ENCODE measurements at regions not wholly inside any gene's neighbourhood (a gene's known extent, or its start where the extent isn't known, plus 50 kb on each side); places are given as distances from the start of the nearest gene placed in this dataset.

DNA sequence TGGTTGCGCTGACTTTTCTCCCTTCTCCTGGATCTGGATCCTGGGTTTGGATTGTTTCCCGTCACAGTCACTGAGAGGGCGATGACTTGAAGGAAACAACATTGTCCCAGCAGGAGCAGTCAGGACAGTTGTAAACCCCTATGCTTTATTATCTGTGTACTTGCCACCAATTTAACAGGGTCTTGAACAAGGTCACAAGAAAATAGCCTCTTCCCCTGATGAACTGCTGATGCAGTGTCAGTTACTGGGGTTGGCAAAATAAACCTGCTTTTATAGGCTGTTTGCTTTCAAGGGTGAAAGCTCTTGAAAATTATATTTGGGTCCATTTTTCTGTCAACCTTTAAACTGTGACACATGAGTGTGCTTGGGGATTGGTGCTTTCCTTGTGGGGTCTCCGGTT, 238.9 kb downstream of the ACTR3B start:
- TF ChIP-seq, protein P1, sequence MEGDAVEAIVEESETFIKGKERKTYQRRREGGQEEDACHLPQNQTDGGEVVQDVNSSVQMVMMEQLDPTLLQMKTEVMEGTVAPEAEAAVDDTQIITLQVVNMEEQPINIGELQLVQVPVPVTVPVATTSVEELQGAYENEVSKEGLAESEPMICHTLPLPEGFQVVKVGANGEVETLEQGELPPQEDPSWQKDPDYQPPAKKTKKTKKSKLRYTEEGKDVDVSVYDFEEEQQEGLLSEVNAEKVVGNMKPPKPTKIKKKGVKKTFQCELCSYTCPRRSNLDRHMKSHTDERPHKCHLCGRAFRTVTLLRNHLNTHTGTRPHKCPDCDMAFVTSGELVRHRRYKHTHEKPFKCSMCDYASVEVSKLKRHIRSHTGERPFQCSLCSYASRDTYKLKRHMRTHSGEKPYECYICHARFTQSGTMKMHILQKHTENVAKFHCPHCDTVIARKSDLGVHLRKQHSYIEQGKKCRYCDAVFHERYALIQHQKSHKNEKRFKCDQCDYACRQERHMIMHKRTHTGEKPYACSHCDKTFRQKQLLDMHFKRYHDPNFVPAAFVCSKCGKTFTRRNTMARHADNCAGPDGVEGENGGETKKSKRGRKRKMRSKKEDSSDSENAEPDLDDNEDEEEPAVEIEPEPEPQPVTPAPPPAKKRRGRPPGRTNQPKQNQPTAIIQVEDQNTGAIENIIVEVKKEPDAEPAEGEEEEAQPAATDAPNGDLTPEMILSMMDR (IDR thresholded peaks at IDR 0.05), result no peak
- TF ChIP-seq POLR2AphosphoS5 (IDR thresholded peaks at IDR 0.05) (no peak), POLR2A (IDR thresholded peaks at IDR 0.05) (no peak)
